HepG2 (cell line): ENCODE measurements at regions not wholly inside any gene's neighbourhood (a gene's known extent, or its start where the extent isn't known, plus 50 kb on each side); places are given as distances from the start of the nearest gene placed in this dataset.

Experiments
- ATAC-seq: fragments of 200-7000 bp; cut with Tn5 transposase; 3 replicates; pipeline ENCODE4 v1.9.1; 2020; ENCODE audit warnings: mild to moderate bottlenecking, moderate library complexity
- BruUV-seq: library from RNA; stranded (reverse); fragments of 400-500 nt; replicated peaks from 2 replicates; lab custom pipeline; 2021; lab: Mats Ljungman, UMichigan
- CTCF ChIA-PET: fragments of 300-600 bp; formaldehyde crosslinking; extraction: SDS; loops from one replicate; lab custom pipeline; 2021; ENCODE audit warnings: low total read pairs, inconsistent platforms, low intra/inter-chr PET ratio; lab: Yijun Ruan, JAX
- POLR2A ChIA-PET: fragments of 350-600 bp; sonication (Branson Sonifier 250); formaldehyde crosslinking; loops from one replicate; lab custom pipeline; 2020; ENCODE audit warnings: antibody characterized with exemption, inconsistent platforms; lab: Yijun Ruan, JAX
- DNase-seq: peaks from one replicate; pipeline ENCODE4 v3.0.0-alpha.2; 2015; ENCODE audit warnings: low spot score
- FAIRE-seq: peaks from 3 replicates; lab custom pipeline; 2011; peaks lifted over from hg19 to GRCh38; lab: Jason Lieb, UNC
- H2AFZ ChIP-seq: one replicate; pipeline ENCODE4 v1.6.1; 2011; ENCODE audit warnings: low read length, inconsistent platforms
- H3K27ac ChIP-seq: fragments of 300-600 bp; 3 replicates; pipeline ENCODE4 v1.8.0; 2011; ENCODE audit warnings: mixed run types, mild to moderate bottlenecking, mixed read lengths, low read length, inconsistent platforms; ENCODE audit not compliant: insufficient read depth; ENCODE audit errors: extremely low read length
- H3K27me3 ChIP-seq, 2 experiments: fragments of 200-600 bp in 1 of 2; 2 replicates in 1 of 2; 3 replicates in 1 of 2; pipeline versions ENCODE4 v1.6.0 to v1.8.0; 2011; ENCODE audit warnings: low read length in 2 of 2, mild to moderate bottlenecking in 2 of 2, moderate library complexity in 2 of 2, inconsistent platforms in 1 of 2; ENCODE audit not compliant: insufficient read depth in 2 of 2, control insufficient read depth in 1 of 2
- H3K36me3 ChIP-seq, 2 experiments: fragments of 200-600 bp in 1 of 2; replicated peaks in 1 of 2; 2 replicates in 1 of 2; 3 replicates in 1 of 2; pipeline versions ENCODE4 v1.5.1 to v1.8.0; 2011; ENCODE audit warnings: low read length in 2 of 2, inconsistent platforms in 1 of 2; ENCODE audit not compliant: insufficient read depth in 2 of 2, control insufficient read depth in 1 of 2
- H3K4me1 ChIP-seq: 2 replicates; pipeline ENCODE4 v1.5.1; 2012; ENCODE audit warnings: low read length, inconsistent platforms; ENCODE audit not compliant: insufficient read depth
- H3K4me2 ChIP-seq: 2 replicates; pipeline ENCODE4 v1.6.0; 2011; ENCODE audit warnings: low read depth, low read length, inconsistent platforms
- H3K4me3 ChIP-seq, 3 experiments: fragments of 200-600 bp in 1 of 3; sonication (generic), shearing (Covaris generic) in 1 of 3; replicated peaks in 1 of 3; 2 replicates each; pipeline ENCODE4 v1.5.1; 2011 to 2016; ENCODE audit warnings: low read length in 3 of 3, inconsistent platforms in 2 of 3, low read depth in 2 of 3, mild to moderate bottlenecking in 2 of 3, control low read depth in 1 of 3, mixed read lengths in 1 of 3; ENCODE audit not compliant: insufficient read depth in 1 of 3
- H3K79me2 ChIP-seq: one replicate; pipeline ENCODE4 v1.6.1; 2011; ENCODE audit warnings: low read length, inconsistent platforms; ENCODE audit not compliant: insufficient read depth
- H3K9ac ChIP-seq: 2 replicates; pipeline ENCODE4 v1.6.0; 2011; ENCODE audit warnings: mild to moderate bottlenecking, low read depth, low read length, inconsistent platforms; ENCODE audit not compliant: insufficient read depth
- H3K9me3 ChIP-seq: 2 replicates; pipeline ENCODE4 v1.5.1; 2012; ENCODE audit warnings: mild to moderate bottlenecking, low read length
- H4K20me1 ChIP-seq: 2 replicates; pipeline ENCODE4 v1.6.0; 2011; ENCODE audit warnings: inconsistent platforms, mild to moderate bottlenecking, low read length, moderate library complexity; ENCODE audit not compliant: insufficient read depth
- ATF6 ChIP-seq: sonication (generic); formaldehyde crosslinking; conservative IDR thresholded peaks from 2 replicates; pipeline ENCODE4 v1.4.0; 2020; ENCODE audit warnings: missing genetic modification reagents
- CEBPB ChIP-seq: IDR thresholded peaks from 2 replicates; pipeline ENCODE4 v1.6.1; 2011; ENCODE audit warnings: low read depth, low read length, improper control_type of control experiment, borderline replicate concordance
- CEBPG ChIP-seq: IDR thresholded peaks from 2 replicates; pipeline ENCODE4 v1.6.1; 2016
- HDAC6 ChIP-seq: fragments of 200-600 bp; sonication (generic); IDR thresholded peaks from 2 replicates; pipeline ENCODE4 v1.7.0; 2017; ENCODE audit warnings: mild to moderate bottlenecking, antibody characterized with exemption, low read length, low read depth
- PHF21A ChIP-seq: sonication (generic); formaldehyde crosslinking; IDR thresholded peaks from 2 replicates; pipeline ENCODE4 v1.5.0; 2020; ENCODE audit warnings: mild to moderate bottlenecking, missing genetic modification reagents
- PRMT3 ChIP-seq: sonication (generic); formaldehyde crosslinking; IDR thresholded peaks from 2 replicates; pipeline ENCODE4 v1.8.1; 2022; ENCODE audit warnings: low read depth, mild to moderate bottlenecking, moderate library complexity, missing genetic modification reagents, borderline replicate concordance
- SAFB2 ChIP-seq: sonication (generic); formaldehyde crosslinking; IDR thresholded peaks from 2 replicates; pipeline ENCODE4 v1.5.1; 2020; ENCODE audit warnings: missing genetic modification reagents, low read depth, mild to moderate bottlenecking, borderline replicate concordance
- ZMYM4 ChIP-seq: sonication (generic); formaldehyde crosslinking; IDR thresholded peaks from 2 replicates; pipeline ENCODE4 v1.8.1; 2023; ENCODE audit warnings: mild to moderate bottlenecking, missing genetic modification reagents
- ZNF33A ChIP-seq: sonication (generic); formaldehyde crosslinking; IDR thresholded peaks from 2 replicates; pipeline ENCODE4 v1.5.1; 2020; ENCODE audit warnings: missing genetic modification reagents, mild to moderate bottlenecking, moderate library complexity, borderline replicate concordance
- ZNF496 ChIP-seq: sonication (generic); formaldehyde crosslinking; IDR thresholded peaks from 2 replicates; pipeline ENCODE4 v1.8.1; 2023; ENCODE audit warnings: mild to moderate bottlenecking, moderate library complexity, missing genetic modification reagents; ENCODE audit not compliant: insufficient replicate concordance
- WGBS: methylation state at CpG from one replicate; pipeline ENCODE4 v1.1.6; 2017; ENCODE audit warnings: low lambda C conversion rate; 5-methylcytosine and 5-hydroxymethylcytosine counted together
- in situ Hi-C: cut with HindIII; loops from 2 replicates; pipeline ENCODE4 v1.10.0; 2017; ENCODE audit warnings: low pct_unique_long_range_greater_than_20kb; ENCODE audit not compliant: extremely low pct_ligation_motif_present
- intact Hi-C: fragments of 100-400 bp; cut with micrococcal nuclease; formaldehyde crosslinking; loops from one replicate; pipeline ENCODE4 v1.10.0; 2022; ENCODE audit not compliant: unreplicated experiment

GRCh38 chr12:25789541-25789944 is 168.9 kb upstream of the RASSF8 start:
- no peaks in the 10 kb centered on the region for H3K79me2 ChIP-seq
- BruUV-seq = no TSS peak
- ATAC-seq = no peak
- H3K9me3 ChIP-seq = no peaks in the 10 kb centered on the region
- no peak overlapping the region for H3K9ac ChIP-seq
- no peak overlapping the region for H3K27ac ChIP-seq
- H2AFZ ChIP-seq = no peak overlapping the region
- no peak for DNase-seq
- ChIA-PET POLR2A (no interaction called here), CTCF (no interaction called here)
- H4K20me1 ChIP-seq = no peaks in the 10 kb centered on the region
- WGBS = 47% methylated on average over 4 of the region's 4 CpGs
- no peaks in the 10 kb centered on the region for H3K4me1 ChIP-seq
- intact Hi-C loops (no loop called here), in situ Hi-C loops (no loop called here)
- FAIRE-seq = no peak
- no peaks in the 10 kb centered on the region for H3K36me3 ChIP-seq
- H3K4me2 ChIP-seq = no peak overlapping the region
- H3K4me3 ChIP-seq = no peak overlapping the region
- no peak for TF ChIP-seq PHF21A (CRISPR knock-in tag)
- TF ChIP-seq CEBPB = peak; percentile 76; the same call in 1 of the 2 replicates
- TF ChIP-seq CEBPG (CRISPR knock-in tag) = peak; percentile 37; the same call in 1 of the 2 replicates
- H3K27me3 ChIP-seq = no peaks in the 10 kb centered on the region

- DNase-seq (no peak), ATAC-seq (no peak), FAIRE-seq (no peak)
- Histone ChIP-seq H3K27me3 (no peaks in the 10 kb centered on the region), H3K9ac (no peak overlapping the region), H3K27ac (no peak overlapping the region), H3K36me3 (no peaks in the 10 kb centered on the region), H3K9me3 (no peaks in the 10 kb centered on the region), H3K4me2 (no peak overlapping the region), H3K4me3 (no peak overlapping the region), H2AFZ (no peak overlapping the region), H4K20me1 (no peaks in the 10 kb centered on the region), H3K4me1 (no peaks in the 10 kb centered on the region), H3K79me2 (no peaks in the 10 kb centered on the region)
- intact Hi-C loops (no loop called here), in situ Hi-C loops (no loop called here)
- CTCF ChIA-PET = no interaction called here
- no peak for TF ChIP-seq ZNF496
- TF ChIP-seq SAFB2 = no peak
- TF ChIP-seq PRMT3 (CRISPR knock-in tag) = no peak
- no peak for TF ChIP-seq HDAC6
- no peak for TF ChIP-seq ATF6 (CRISPR knock-in tag)
- TF ChIP-seq ZNF33A = no peak
- TF ChIP-seq ZMYM4 (CRISPR knock-in tag) = no peak
- BruUV-seq = no TSS peak
- WGBS = 48% methylated on average over 1 of the region's 1 CpG
- POLR2A ChIA-PET = no interaction called here
These were observed 166.5 kb upstream of the RASSF8 start for GRCh38 chr12:25792031-25792430.
